HEK293 (cell line): ENCODE measurements at regions not wholly inside any gene's neighbourhood (a gene's known extent, or its start where the extent isn't known, plus 50 kb on each side); places are given as distances from the start of the nearest gene placed in this dataset.

Source experiments
- KLF7 ChIP-seq: fragments of 450-650 bp; formaldehyde crosslinking; IDR thresholded peaks from 2 replicates; pipeline ENCODE4 v1.5.1; 2016; ENCODE audit warnings: missing biosample characterization, missing genetic modification characterization, borderline replicate concordance
- MYNN ChIP-seq: fragments of 450-650 bp; formaldehyde crosslinking; IDR thresholded peaks from 2 replicates; pipeline ENCODE4 v1.5.1; 2016; ENCODE audit warnings: missing biosample characterization, missing genetic modification characterization, borderline replicate concordance
- TCF7L2 ChIP-seq: IDR thresholded peaks from 2 replicates; pipeline ENCODE4 v1.6.1; 2011; ENCODE audit warnings: low read depth, mild to moderate bottlenecking, inconsistent platforms, low read length, moderate library complexity, borderline replicate concordance
- ZBTB7A ChIP-seq: fragments of 450-650 bp; formaldehyde crosslinking; IDR thresholded peaks from 2 replicates; pipeline ENCODE4 v1.5.1; 2016; ENCODE audit warnings: low read depth, missing biosample characterization, missing genetic modification characterization
- ZBTB8A ChIP-seq: fragments of 450-650 bp; formaldehyde crosslinking; IDR thresholded peaks from 2 replicates; pipeline ENCODE4 v1.5.1; 2016; ENCODE audit warnings: missing biosample characterization, missing genetic modification characterization
- ZNF423 ChIP-seq: fragments of 450-650 bp; formaldehyde crosslinking; IDR thresholded peaks from 2 replicates; pipeline ENCODE4 v1.5.1; 2016; ENCODE audit warnings: missing biosample characterization, missing genetic modification characterization
- ZNF530 ChIP-seq: fragments of 450-650 bp; formaldehyde crosslinking; IDR thresholded peaks from 2 replicates; pipeline ENCODE4 v1.5.1; 2016; ENCODE audit warnings: low read depth, missing biosample characterization, missing genetic modification characterization
- TF ChIP-seq, protein P1 (sequence below): fragments of 450-650 bp; formaldehyde crosslinking; IDR thresholded peaks from 2 replicates; pipeline ENCODE4 v1.5.1; 2016; ENCODE audit warnings: missing biosample characterization, missing genetic modification characterization
- TF ChIP-seq, protein P2 (sequence below): fragments of 450-650 bp; formaldehyde crosslinking; optimal IDR thresholded peaks from 2 replicates; pipeline ENCODE3; 2016; ENCODE audit warnings: missing biosample characterization, mild to moderate bottlenecking, missing genetic modification characterization
- TF ChIP-seq, protein P3 (sequence below): fragments of 450-650 bp; formaldehyde crosslinking; IDR thresholded peaks from 2 replicates; pipeline ENCODE4 v1.5.1; 2016; ENCODE audit warnings: missing biosample characterization, missing genetic modification characterization
- TF ChIP-seq, protein P4 (sequence below): fragments of 450-650 bp; formaldehyde crosslinking; IDR thresholded peaks from 2 replicates; pipeline ENCODE4 v1.5.1; 2017; ENCODE audit warnings: missing biosample characterization, missing genetic modification characterization

DNA sequence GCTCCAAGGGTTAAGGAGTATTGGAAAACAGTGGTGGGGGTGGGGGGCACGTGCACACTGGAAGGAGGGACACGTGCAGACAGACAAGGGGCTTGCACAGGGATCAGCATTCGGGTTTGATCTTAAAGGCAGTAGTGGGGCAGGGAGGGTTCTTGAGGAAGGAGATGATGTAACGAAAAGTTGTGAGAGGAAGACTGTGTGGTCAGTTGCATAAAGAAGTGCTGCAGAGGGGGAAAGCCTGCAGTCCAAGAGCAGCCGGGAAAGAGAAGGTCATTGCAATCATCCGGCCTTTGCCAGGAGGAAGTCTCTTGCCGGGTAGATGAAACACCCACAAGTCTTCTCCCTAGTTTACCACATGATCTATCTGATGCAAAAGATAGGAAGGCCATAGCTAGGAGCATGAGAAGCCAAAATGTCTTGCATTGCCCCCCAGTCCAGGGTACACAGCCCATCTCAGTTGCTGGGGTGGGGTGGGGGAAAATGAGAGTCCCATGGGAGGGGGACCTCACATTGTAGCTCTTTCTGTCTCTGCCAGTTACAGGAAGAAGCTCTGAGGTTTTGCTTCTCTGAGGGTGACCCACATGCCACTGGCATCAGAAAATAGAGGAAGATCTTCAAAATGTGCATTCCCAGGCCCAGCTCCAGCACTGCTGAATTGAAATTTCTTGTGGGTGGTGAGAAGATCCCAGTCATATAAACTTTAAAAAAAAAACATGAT, 202.5 kb upstream of the RAB4A start:
- TF ChIP-seq ZNF530 (tag by site-specific recombination) (no peak), ZNF423 (tag by site-specific recombination) (no peak), TCF7L2 (no peak), KLF7 (no peak), ZBTB7A (no peak), MYNN (no peak), ZBTB8A (tag by site-specific recombination) (no peak)
- TF ChIP-seq, protein P1, sequence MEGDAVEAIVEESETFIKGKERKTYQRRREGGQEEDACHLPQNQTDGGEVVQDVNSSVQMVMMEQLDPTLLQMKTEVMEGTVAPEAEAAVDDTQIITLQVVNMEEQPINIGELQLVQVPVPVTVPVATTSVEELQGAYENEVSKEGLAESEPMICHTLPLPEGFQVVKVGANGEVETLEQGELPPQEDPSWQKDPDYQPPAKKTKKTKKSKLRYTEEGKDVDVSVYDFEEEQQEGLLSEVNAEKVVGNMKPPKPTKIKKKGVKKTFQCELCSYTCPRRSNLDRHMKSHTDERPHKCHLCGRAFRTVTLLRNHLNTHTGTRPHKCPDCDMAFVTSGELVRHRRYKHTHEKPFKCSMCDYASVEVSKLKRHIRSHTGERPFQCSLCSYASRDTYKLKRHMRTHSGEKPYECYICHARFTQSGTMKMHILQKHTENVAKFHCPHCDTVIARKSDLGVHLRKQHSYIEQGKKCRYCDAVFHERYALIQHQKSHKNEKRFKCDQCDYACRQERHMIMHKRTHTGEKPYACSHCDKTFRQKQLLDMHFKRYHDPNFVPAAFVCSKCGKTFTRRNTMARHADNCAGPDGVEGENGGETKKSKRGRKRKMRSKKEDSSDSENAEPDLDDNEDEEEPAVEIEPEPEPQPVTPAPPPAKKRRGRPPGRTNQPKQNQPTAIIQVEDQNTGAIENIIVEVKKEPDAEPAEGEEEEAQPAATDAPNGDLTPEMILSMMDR (tag by site-specific recombination) = no peak
- TF ChIP-seq, protein P2, sequence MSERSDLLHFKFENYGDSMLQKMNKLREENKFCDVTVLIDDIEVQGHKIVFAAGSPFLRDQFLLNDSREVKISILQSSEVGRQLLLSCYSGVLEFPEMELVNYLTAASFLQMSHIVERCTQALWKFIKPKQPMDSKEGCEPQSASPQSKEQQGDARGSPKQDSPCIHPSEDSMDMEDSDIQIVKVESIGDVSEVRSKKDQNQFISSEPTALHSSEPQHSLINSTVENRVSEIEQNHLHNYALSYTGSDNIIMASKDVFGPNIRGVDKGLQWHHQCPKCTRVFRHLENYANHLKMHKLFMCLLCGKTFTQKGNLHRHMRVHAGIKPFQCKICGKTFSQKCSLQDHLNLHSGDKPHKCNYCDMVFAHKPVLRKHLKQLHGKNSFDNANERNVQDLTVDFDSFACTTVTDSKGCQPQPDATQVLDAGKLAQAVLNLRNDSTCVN (tag by site-specific recombination) = no peak
- TF ChIP-seq, protein P3, sequence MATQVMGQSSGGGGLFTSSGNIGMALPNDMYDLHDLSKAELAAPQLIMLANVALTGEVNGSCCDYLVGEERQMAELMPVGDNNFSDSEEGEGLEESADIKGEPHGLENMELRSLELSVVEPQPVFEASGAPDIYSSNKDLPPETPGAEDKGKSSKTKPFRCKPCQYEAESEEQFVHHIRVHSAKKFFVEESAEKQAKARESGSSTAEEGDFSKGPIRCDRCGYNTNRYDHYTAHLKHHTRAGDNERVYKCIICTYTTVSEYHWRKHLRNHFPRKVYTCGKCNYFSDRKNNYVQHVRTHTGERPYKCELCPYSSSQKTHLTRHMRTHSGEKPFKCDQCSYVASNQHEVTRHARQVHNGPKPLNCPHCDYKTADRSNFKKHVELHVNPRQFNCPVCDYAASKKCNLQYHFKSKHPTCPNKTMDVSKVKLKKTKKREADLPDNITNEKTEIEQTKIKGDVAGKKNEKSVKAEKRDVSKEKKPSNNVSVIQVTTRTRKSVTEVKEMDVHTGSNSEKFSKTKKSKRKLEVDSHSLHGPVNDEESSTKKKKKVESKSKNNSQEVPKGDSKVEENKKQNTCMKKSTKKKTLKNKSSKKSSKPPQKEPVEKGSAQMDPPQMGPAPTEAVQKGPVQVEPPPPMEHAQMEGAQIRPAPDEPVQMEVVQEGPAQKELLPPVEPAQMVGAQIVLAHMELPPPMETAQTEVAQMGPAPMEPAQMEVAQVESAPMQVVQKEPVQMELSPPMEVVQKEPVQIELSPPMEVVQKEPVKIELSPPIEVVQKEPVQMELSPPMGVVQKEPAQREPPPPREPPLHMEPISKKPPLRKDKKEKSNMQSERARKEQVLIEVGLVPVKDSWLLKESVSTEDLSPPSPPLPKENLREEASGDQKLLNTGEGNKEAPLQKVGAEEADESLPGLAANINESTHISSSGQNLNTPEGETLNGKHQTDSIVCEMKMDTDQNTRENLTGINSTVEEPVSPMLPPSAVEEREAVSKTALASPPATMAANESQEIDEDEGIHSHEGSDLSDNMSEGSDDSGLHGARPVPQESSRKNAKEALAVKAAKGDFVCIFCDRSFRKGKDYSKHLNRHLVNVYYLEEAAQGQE (tag by site-specific recombination) = no peak
- TF ChIP-seq, protein P4, sequence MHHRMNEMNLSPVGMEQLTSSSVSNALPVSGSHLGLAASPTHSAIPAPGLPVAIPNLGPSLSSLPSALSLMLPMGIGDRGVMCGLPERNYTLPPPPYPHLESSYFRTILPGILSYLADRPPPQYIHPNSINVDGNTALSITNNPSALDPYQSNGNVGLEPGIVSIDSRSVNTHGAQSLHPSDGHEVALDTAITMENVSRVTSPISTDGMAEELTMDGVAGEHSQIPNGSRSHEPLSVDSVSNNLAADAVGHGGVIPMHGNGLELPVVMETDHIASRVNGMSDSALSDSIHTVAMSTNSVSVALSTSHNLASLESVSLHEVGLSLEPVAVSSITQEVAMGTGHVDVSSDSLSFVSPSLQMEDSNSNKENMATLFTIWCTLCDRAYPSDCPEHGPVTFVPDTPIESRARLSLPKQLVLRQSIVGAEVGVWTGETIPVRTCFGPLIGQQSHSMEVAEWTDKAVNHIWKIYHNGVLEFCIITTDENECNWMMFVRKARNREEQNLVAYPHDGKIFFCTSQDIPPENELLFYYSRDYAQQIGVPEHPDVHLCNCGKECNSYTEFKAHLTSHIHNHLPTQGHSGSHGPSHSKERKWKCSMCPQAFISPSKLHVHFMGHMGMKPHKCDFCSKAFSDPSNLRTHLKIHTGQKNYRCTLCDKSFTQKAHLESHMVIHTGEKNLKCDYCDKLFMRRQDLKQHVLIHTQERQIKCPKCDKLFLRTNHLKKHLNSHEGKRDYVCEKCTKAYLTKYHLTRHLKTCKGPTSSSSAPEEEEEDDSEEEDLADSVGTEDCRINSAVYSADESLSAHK (tag by site-specific recombination) = no peak
